22Rv1 (cell line): ENCODE measurements at regions not wholly inside any gene's neighbourhood (a gene's known extent, or its start where the extent isn't known, plus 50 kb on each side); places are given as distances from the start of the nearest gene placed in this dataset.

Experiments used
- ZFX ChIP-seq: fragments of 450-650 bp; IDR thresholded peaks from 2 replicates; pipeline ENCODE4 v1.6.1; 2017; ENCODE audit warnings: antibody characterized with exemption, borderline replicate concordance
- TF ChIP-seq, protein P1 (sequence below): fragments of 450-650 bp; IDR thresholded peaks from 2 replicates; pipeline ENCODE4 v1.5.1; 2017; ENCODE audit warnings: mild to moderate bottlenecking

DNA sequence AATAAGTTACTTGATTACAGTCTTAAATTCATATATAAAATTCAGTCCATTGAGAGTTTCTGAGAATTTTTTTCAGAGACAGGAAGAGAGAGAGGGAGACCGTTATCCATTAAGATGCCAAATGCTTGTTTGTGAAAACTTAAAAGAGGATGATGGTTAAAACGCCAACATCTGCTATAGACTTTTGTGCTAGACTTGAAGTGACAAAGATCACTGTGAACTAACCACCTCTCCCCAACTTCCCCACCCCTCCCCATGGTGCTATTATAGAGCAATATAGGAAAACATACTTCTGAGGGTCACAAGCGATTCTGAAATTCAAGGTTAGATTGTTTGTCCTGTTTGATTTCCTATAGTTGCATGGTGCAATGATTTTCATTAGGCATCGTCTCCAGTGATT is 440.8 kb downstream of the RMST start:
- TF ChIP-seq, protein P1, sequence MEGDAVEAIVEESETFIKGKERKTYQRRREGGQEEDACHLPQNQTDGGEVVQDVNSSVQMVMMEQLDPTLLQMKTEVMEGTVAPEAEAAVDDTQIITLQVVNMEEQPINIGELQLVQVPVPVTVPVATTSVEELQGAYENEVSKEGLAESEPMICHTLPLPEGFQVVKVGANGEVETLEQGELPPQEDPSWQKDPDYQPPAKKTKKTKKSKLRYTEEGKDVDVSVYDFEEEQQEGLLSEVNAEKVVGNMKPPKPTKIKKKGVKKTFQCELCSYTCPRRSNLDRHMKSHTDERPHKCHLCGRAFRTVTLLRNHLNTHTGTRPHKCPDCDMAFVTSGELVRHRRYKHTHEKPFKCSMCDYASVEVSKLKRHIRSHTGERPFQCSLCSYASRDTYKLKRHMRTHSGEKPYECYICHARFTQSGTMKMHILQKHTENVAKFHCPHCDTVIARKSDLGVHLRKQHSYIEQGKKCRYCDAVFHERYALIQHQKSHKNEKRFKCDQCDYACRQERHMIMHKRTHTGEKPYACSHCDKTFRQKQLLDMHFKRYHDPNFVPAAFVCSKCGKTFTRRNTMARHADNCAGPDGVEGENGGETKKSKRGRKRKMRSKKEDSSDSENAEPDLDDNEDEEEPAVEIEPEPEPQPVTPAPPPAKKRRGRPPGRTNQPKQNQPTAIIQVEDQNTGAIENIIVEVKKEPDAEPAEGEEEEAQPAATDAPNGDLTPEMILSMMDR: no peak
- TF ChIP-seq ZFX: no peak
